SK-N-SH (cell line): ENCODE measurements at regions not wholly inside any gene's neighbourhood (a gene's known extent, or its start where the extent isn't known, plus 50 kb on each side); places are given as distances from the start of the nearest gene placed in this dataset.

Experiments
- CTCF ChIA-PET: fragments of 300-600, 350-600 bp; formaldehyde crosslinking; extraction: SDS; loops from one replicate; lab custom pipeline; 2021; lab: Yijun Ruan, JAX
- POLR2A ChIA-PET: fragments of 350-600 bp; sonication (Branson Sonifier 250); formaldehyde crosslinking; extraction: SDS; loops from one replicate; lab custom pipeline; 2020; ENCODE audit warnings: antibody characterized with exemption, inconsistent platforms; lab: Yijun Ruan, JAX
- DNase-seq: peaks from one replicate; pipeline ENCODE4 v3.0.0; 2012
- H2AFZ ChIP-seq: fragments of 200-600 bp; sonication (generic); 2 replicates; pipeline ENCODE4 v1.8.1; 2016; ENCODE audit warnings: antibody characterized with exemption, mild to moderate bottlenecking, low read depth
- H3F3A ChIP-seq: fragments of 200-600 bp; sonication (generic); replicated peaks from 2 replicates; pipeline ENCODE3; 2016; ENCODE audit warnings: antibody characterized with exemption, mild to moderate bottlenecking; ENCODE audit not compliant: insufficient read depth
- H3K27ac ChIP-seq, 2 experiments: fragments of 200-500 bp in 1 of 2; fragments of 200-600 bp in 1 of 2; sonication (Bioruptor generic) in 1 of 2; sonication (generic), shearing (Covaris generic) in 1 of 2; 2 replicates each; pipeline versions ENCODE4 v1.5.1 to v1.6.1; 2014 to 2016; ENCODE audit warnings: low read depth in 2 of 2, inconsistent platforms in 1 of 2, low read length in 1 of 2, mild to moderate bottlenecking in 1 of 2, mixed read lengths in 1 of 2
- H3K27me3 ChIP-seq: fragments of 200-600 bp; sonication (generic), shearing (Covaris generic); 2 replicates; pipeline ENCODE4 v1.6.1; 2016; ENCODE audit warnings: mixed run types; ENCODE audit not compliant: insufficient read depth
- H3K36me3 ChIP-seq, 2 experiments: fragments of 200-500 bp in 1 of 2; fragments of 200-600 bp in 1 of 2; sonication (Bioruptor generic) in 1 of 2; sonication (generic) in 1 of 2; replicated peaks in 1 of 2; 2 replicates each; pipeline versions ENCODE3 to v1.5.1; 2014 to 2016; ENCODE audit warnings: low read length in 1 of 2, mild to moderate bottlenecking in 1 of 2; ENCODE audit not compliant: insufficient read depth in 2 of 2, control insufficient read depth in 1 of 2
- H3K4me1 ChIP-seq, 2 experiments: fragments of 200-500 bp in 1 of 2; fragments of 200-600 bp in 1 of 2; sonication (Bioruptor generic) in 1 of 2; sonication (generic), shearing (Covaris generic) in 1 of 2; 2 replicates each; pipeline versions ENCODE4 v1.5.1 to v1.6.1; 2014 to 2016; ENCODE audit warnings: low read depth in 1 of 2, low read length in 1 of 2, mixed run types in 1 of 2; ENCODE audit not compliant: insufficient read depth in 2 of 2, control insufficient read depth in 1 of 2
- H3K4me2 ChIP-seq: fragments of 200-600 bp; sonication (generic), shearing (Covaris generic); 2 replicates; pipeline ENCODE4 v1.6.1; 2017; ENCODE audit warnings: mixed run types
- H3K4me3 ChIP-seq, 2 experiments: fragments of 200-500 bp in 1 of 2; fragments of 200-600 bp in 1 of 2; sonication (Bioruptor generic) in 1 of 2; sonication (generic), shearing (Covaris generic) in 1 of 2; 2 replicates each; pipeline versions ENCODE4 v1.5.1 to v1.8.1; 2014 to 2016; ENCODE audit warnings: low read depth in 2 of 2, inconsistent platforms in 1 of 2, low read length in 1 of 2, mild to moderate bottlenecking in 1 of 2, mixed read lengths in 1 of 2, moderate library complexity in 1 of 2
- H3K79me2 ChIP-seq: fragments of 200-600 bp; sonication (generic); 2 replicates; pipeline ENCODE4 v1.8.1; 2017; ENCODE audit warnings: mild to moderate bottlenecking; ENCODE audit not compliant: insufficient read depth
- H3K9ac ChIP-seq: fragments of 200-600 bp; sonication (generic); 2 replicates; pipeline ENCODE4 v1.6.1; 2017; ENCODE audit warnings: mixed run types
- H3K9me2 ChIP-seq: fragments of 200-600 bp; sonication (generic); 2 replicates; pipeline ENCODE4 v1.6.1; 2017; ENCODE audit warnings: mixed run types
- H3K9me3 ChIP-seq: fragments of 200-600 bp; sonication (generic); 2 replicates; pipeline ENCODE4 v1.6.1; 2017; ENCODE audit warnings: mixed run types, mild to moderate bottlenecking, moderate library complexity
- H4K20me1 ChIP-seq: fragments of 200-600 bp; sonication (generic); 2 replicates; pipeline ENCODE4 v1.6.1; 2017; ENCODE audit warnings: mild to moderate bottlenecking, mixed run types; ENCODE audit not compliant: insufficient read depth
- EP300 ChIP-seq, 2 experiments: IDR thresholded peaks; 2 replicates each; pipeline versions ENCODE4 v1.4.0 to v1.6.1; 2012; ENCODE audit warnings: borderline replicate concordance in 1 of 2, low read depth in 1 of 2, low read length in 1 of 2
- FOXM1 ChIP-seq: IDR thresholded peaks from 2 replicates; pipeline ENCODE4 v1.4.0; 2012; ENCODE audit warnings: low read depth, mild to moderate bottlenecking
- IRF3 ChIP-seq: fragments of 150-350 bp; IDR thresholded peaks from 2 replicates; pipeline ENCODE4 v1.6.1; 2016; ENCODE audit warnings: mild to moderate bottlenecking, low read depth, low read length
- MAX ChIP-seq: IDR thresholded peaks from 2 replicates; pipeline ENCODE4 v1.4.0; 2012; ENCODE audit warnings: low read depth
- MXI1 ChIP-seq: IDR thresholded peaks from 2 replicates; pipeline ENCODE4 v1.6.1; 2012; ENCODE audit warnings: mild to moderate bottlenecking, low read depth, low read length, improper control_type of control experiment
- NRF1 ChIP-seq: IDR thresholded peaks from 2 replicates; pipeline ENCODE4 v1.6.1; 2012; ENCODE audit warnings: low read depth, mild to moderate bottlenecking, low read length
- POLR2AphosphoS5 ChIP-seq: IDR thresholded peaks from 2 replicates; pipeline ENCODE4 v1.6.1; 2012; ENCODE audit warnings: low read depth, low read length
- RAD21 ChIP-seq: IDR thresholded peaks from 2 replicates; pipeline ENCODE4 v1.6.1; 2012; ENCODE audit warnings: mild to moderate bottlenecking, low read length
- SMC3 ChIP-seq: IDR thresholded peaks from 2 replicates; pipeline ENCODE4 v1.6.1; 2012; ENCODE audit warnings: low read depth, low read length, improper control_type of control experiment
- TAF1 ChIP-seq: IDR thresholded peaks from 2 replicates; pipeline ENCODE4 v1.6.1; 2012; ENCODE audit warnings: low read depth, mild to moderate bottlenecking, low read length, moderate library complexity, borderline replicate concordance
- TCF12 ChIP-seq: IDR thresholded peaks from 2 replicates; pipeline ENCODE4 v1.4.0; 2012
- USF1 ChIP-seq: IDR thresholded peaks from 2 replicates; pipeline ENCODE4 v1.4.0; 2012; ENCODE audit warnings: low read depth, borderline replicate concordance
- WGBS: methylation state at CpG from one replicate; pipeline ENCODE4 v1.1.6; 2017; ENCODE audit warnings: low lambda C conversion rate; 5-methylcytosine and 5-hydroxymethylcytosine counted together

DNA sequence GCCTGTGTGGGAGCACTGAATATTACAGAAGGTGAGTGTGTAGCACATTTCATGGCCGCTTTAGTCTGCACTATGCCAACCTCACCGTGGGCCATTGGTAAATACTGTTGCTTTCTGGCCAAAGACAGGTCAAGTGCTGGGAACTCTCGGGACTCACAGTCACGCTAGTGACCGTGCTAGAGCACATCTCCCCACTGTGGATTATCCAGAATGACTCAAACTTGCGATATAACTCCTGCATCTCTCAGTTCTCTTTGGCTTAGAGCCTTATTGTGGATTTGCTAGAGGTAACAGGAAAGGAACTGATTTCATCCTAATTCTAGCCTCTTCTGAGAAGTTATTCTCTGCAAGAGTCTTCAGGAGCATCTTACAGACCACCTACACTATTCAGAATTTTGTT lies 86.5 kb downstream of the DAD1 start:
- ChIA-PET POLR2A (no interaction called here), CTCF (interaction anchor here (0.8 kb wide), 1 partner anchor 157 kb away, joined by 3 read pairs; no protein-coding TSS in a partner anchor)
- whole genome bisulfite sequencing, result 33% methylated on average over 5 of the region's 6 CpGs
- Histone ChIP-seq H3K27ac (no peak overlapping the region), H3K9me2 (no peaks in the 10 kb centered on the region), H3K79me2 (no peaks in the 10 kb centered on the region), H3K9me3 (no peaks in the 10 kb centered on the region), H3K36me3 (no peaks in the 10 kb centered on the region), H3F3A (no peaks in the 10 kb centered on the region), H3K4me1 (peaks cover 0 to 5% of the 10 kb centered on the region in 2 experiments; a peak in 1 of 4 replicates), H3K4me2 (no peak overlapping the region), H3K4me3 (no peak overlapping the region), H3K27me3 (peaks cover 5% of the 10 kb centered on the region; the same call in 1 of the 2 replicates), H4K20me1 (no peaks in the 10 kb centered on the region), H2AFZ (no peak overlapping the region), H3K9ac (no peak overlapping the region)
- DNase-seq, result no peak
- no peak for TF ChIP-seq FOXM1
- TF ChIP-seq USF1, result no peak
- no peak for TF ChIP-seq EP300 (IDR thresholded peaks at IDR 0.05; ENCODE audit: borderline replicate concordance in 1 of 2, low read depth in 1 of 2, low read length in 1 of 2)
- no peak for TF ChIP-seq RAD21
- TF ChIP-seq MAX, result no peak
- TF ChIP-seq POLR2AphosphoS5, result no peak
- TF ChIP-seq NRF1, result no peak
- no peak for TF ChIP-seq TCF12
- no peak for TF ChIP-seq MXI1
- no peak for TF ChIP-seq IRF3

DNA sequence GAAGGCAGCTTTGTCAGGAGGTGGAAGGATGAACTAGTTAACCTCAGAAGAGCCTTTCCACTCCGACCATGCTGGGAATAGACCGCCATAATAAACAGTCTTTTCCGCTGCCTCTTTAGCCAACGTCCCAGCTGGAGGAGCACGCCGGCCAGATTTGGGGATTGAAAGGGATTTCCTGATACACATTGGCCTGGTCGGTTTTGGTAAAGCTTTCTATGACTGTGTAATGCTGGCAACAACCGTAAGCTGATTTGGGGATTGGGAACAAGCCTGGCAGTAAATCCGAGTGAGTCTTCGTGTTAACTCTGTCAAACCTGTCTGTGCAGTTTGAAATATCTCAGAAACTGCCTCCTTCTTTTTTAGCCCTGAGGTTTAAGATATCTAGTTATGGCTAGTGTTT lies 87.0 kb downstream of the DAD1 start:
- Histone ChIP-seq H3K9ac (no peak overlapping the region), H3K9me3 (no peaks in the 10 kb centered on the region), H3K4me3 (no peak overlapping the region), H3K36me3 (no peaks in the 10 kb centered on the region), H3F3A (no peaks in the 10 kb centered on the region), H3K27ac (no peak overlapping the region), H3K27me3 (peaks cover 5% of the 10 kb centered on the region; the same call in 1 of the 2 replicates), H3K4me2 (no peak overlapping the region), H3K4me1 (peaks cover 0 to 5% of the 10 kb centered on the region in 2 experiments; a peak in 1 of 4 replicates), H4K20me1 (no peaks in the 10 kb centered on the region), H3K9me2 (no peaks in the 10 kb centered on the region), H3K79me2 (no peaks in the 10 kb centered on the region), H2AFZ (no peak overlapping the region)
- DNase-seq, result no peak
- TF ChIP-seq SMC3, result no peak
- no peak for TF ChIP-seq TAF1
- CTCF ChIA-PET, result no interaction called here
- POLR2A ChIA-PET, result no interaction called here
- 49% methylated on average over 10 of the region's 10 CpGs for WGBS
